Adrenal gland (tissue), 5 donors: ENCODE measurements at regions not wholly inside any gene's neighbourhood (a gene's known extent, or its start where the extent isn't known, plus 50 kb on each side); places are given as distances from the start of the nearest gene placed in this dataset.

Experiments
- CTCF ChIP-seq, 6 experiments: fragments of 450-650 bp in 4 of 6; fragments of 200-600 bp in 2 of 6; sonication (generic) in 1 of 6; IDR thresholded peaks; 1 replicate in 5 of 6; 2 replicates in 1 of 6; pipeline versions ENCODE4 v1.5.1 to v1.8.0; 2016 to 2021; ENCODE audit warnings: antibody characterized with exemption in 6 of 6, mild to moderate bottlenecking in 2 of 6, moderate library complexity in 1 of 6
- POLR2A ChIP-seq, 2 donors: fragments of 450-650 bp; IDR thresholded peaks; one replicate each; pipeline ENCODE4 v1.6.1; 2017; ENCODE audit warnings: antibody characterized with exemption in 2 of 2, mild to moderate bottlenecking in 2 of 2, moderate library complexity in 1 of 2
- donor health status: DM: no; HTN: no; CAD: no.

- no peak for TF ChIP-seq POLR2A (IDR thresholded peaks at IDR 0.05)
- TF ChIP-seq CTCF (IDR thresholded peaks at IDR 0.05) = no peak
Observed at GRCh38 chr1:189567890-189568289, 909.8 kb downstream of the BRINP3 start.
